Ishikawa (cell line): ENCODE measurements at regions not wholly inside any gene's neighbourhood (a gene's known extent, or its start where the extent isn't known, plus 50 kb on each side); places are given as distances from the start of the nearest gene placed in this dataset.

ENCODE experiments used
- CEBPB ChIP-seq: IDR thresholded peaks from 2 replicates; pipeline ENCODE4 v1.6.1; 2012
- CREB1 ChIP-seq: IDR thresholded peaks from 2 replicates; pipeline ENCODE4 v1.6.1; 2012; ENCODE audit warnings: low read depth
- EGR1 ChIP-seq: IDR thresholded peaks from 2 replicates; pipeline ENCODE4 v1.6.1; 2012
- EP300 ChIP-seq: IDR thresholded peaks from 2 replicates; pipeline ENCODE4 v1.6.1; 2012; ENCODE audit warnings: borderline replicate concordance
- FOXM1 ChIP-seq: IDR thresholded peaks from 2 replicates; pipeline ENCODE4 v1.6.1; 2012; ENCODE audit warnings: low read depth, borderline replicate concordance
- MAX ChIP-seq: IDR thresholded peaks from 2 replicates; pipeline ENCODE4 v1.6.1; 2012
- NFIC ChIP-seq: IDR thresholded peaks from 2 replicates; pipeline ENCODE4 v1.6.1; 2012
- RAD21 ChIP-seq: IDR thresholded peaks from 2 replicates; pipeline ENCODE4 v1.6.1; 2012; ENCODE audit warnings: low read depth
- REST ChIP-seq: IDR thresholded peaks from 2 replicates; pipeline ENCODE4 v1.6.1; 2012; ENCODE audit warnings: low read depth, mild to moderate bottlenecking
- TAF1 ChIP-seq: IDR thresholded peaks from 2 replicates; pipeline ENCODE4 v1.6.1; 2012; ENCODE audit warnings: low read depth, mild to moderate bottlenecking
- TCF12 ChIP-seq: IDR thresholded peaks from 2 replicates; pipeline ENCODE4 v1.6.1; 2012; ENCODE audit warnings: low read depth
- TEAD4 ChIP-seq: IDR thresholded peaks from 2 replicates; pipeline ENCODE4 v1.6.1; 2012
- USF1 ChIP-seq: IDR thresholded peaks from 2 replicates; pipeline ENCODE4 v1.6.1; 2012
- YY1 ChIP-seq: IDR thresholded peaks from 2 replicates; pipeline ENCODE4 v1.6.1; 2012; ENCODE audit warnings: low read depth
- ZBTB7A ChIP-seq: IDR thresholded peaks from 2 replicates; pipeline ENCODE4 v1.6.1; 2012; ENCODE audit warnings: low read depth

GRCh38 chr6:23873161-23873560 is 252.9 kb upstream of the NRSN1 start:
- no peak for TF ChIP-seq MAX
- no peak for TF ChIP-seq TEAD4
- no peak for TF ChIP-seq NFIC
- TF ChIP-seq YY1, result no peak
- TF ChIP-seq CEBPB, result no peak
- TF ChIP-seq ZBTB7A, result no peak
- no peak for TF ChIP-seq CREB1
- no peak for TF ChIP-seq USF1
- no peak for TF ChIP-seq TCF12
- no peak for TF ChIP-seq FOXM1
- no peak for TF ChIP-seq REST
- no peak for TF ChIP-seq EP300
- no peak for TF ChIP-seq EGR1

DNA sequence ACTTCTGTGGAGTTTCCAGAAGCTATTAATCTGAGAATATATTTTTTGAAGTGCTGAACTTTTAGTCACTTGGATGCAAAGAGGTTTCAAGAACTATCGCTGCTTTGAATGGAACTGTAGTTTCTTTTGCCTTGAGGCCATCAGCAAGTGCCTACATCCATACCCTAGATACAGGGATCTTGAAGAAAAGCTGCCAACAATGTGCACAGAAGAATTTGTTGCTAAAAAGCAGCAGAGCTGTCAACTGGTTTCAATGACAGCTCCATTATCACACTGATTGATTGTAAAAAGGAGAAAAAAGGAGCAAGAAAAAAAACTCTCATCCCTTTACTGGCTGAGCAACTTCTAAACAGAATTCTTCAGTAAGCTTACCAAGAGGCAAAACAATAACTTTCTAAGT is 251.0 kb upstream of the NRSN1 start:
- TF ChIP-seq EGR1 (no peak), FOXM1 (no peak), RAD21 (no peak)

GRCh38 chr6:23879816-23880215 is 246.2 kb upstream of the NRSN1 start:
- TF ChIP-seq EGR1 (no peak), RAD21 (no peak), TEAD4 (no peak), TCF12 (no peak), USF1 (no peak), ZBTB7A (no peak), CREB1 (no peak), EP300 (no peak), FOXM1 (no peak), NFIC (no peak), YY1 (no peak), REST (no peak), TAF1 (no peak), CEBPB (no peak), MAX (no peak)

- TF ChIP-seq TAF1, result no peak
- no peak for TF ChIP-seq TCF12
- TF ChIP-seq REST, result no peak
- no peak for TF ChIP-seq CEBPB
- TF ChIP-seq EGR1, result no peak
- TF ChIP-seq CREB1, result no peak
- no peak for TF ChIP-seq MAX
- no peak for TF ChIP-seq EP300
- no peak for TF ChIP-seq TEAD4
- no peak for TF ChIP-seq ZBTB7A
- TF ChIP-seq FOXM1, result no peak
- TF ChIP-seq USF1, result no peak
- TF ChIP-seq NFIC, result no peak
- no peak for TF ChIP-seq RAD21
Measured at GRCh38 chr6:23890543-23891227, 235.3 kb upstream of the NRSN1 start.
